ENCODE measurements at regions not wholly inside any gene's neighbourhood (a gene's known extent, or its start where the extent isn't known, plus 50 kb on each side); places are given as distances from the start of the nearest gene placed in this dataset.

DNA sequence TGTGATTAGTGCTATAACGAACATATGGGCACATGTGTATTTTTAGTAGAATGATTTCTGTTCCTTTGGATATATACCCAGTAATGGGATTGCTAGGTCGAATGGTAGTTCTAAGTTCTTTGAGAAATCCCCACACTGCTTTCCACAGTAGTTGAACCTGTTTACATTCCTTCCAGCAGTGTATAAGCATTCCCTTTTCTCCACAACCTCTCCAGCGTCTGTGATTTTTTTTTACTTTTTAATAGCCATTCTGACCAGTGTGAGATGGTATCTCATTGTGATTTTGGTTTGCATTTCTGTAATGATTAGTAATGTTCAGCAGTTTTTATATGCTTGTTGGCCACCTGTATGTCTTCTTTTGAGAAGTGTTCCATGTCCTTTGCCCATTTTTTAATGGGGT lies 81.8 kb upstream of the SLC44A3 start:
- TF ChIP-seq, protein P1, sequence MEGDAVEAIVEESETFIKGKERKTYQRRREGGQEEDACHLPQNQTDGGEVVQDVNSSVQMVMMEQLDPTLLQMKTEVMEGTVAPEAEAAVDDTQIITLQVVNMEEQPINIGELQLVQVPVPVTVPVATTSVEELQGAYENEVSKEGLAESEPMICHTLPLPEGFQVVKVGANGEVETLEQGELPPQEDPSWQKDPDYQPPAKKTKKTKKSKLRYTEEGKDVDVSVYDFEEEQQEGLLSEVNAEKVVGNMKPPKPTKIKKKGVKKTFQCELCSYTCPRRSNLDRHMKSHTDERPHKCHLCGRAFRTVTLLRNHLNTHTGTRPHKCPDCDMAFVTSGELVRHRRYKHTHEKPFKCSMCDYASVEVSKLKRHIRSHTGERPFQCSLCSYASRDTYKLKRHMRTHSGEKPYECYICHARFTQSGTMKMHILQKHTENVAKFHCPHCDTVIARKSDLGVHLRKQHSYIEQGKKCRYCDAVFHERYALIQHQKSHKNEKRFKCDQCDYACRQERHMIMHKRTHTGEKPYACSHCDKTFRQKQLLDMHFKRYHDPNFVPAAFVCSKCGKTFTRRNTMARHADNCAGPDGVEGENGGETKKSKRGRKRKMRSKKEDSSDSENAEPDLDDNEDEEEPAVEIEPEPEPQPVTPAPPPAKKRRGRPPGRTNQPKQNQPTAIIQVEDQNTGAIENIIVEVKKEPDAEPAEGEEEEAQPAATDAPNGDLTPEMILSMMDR (IDR thresholded peaks at IDR 0.05 in 8 of 11, conservative IDR thresholded peaks at IDR 0.05 in 3 of 11), result no peak
- TF ChIP-seq POLR2A (IDR thresholded peaks at IDR 0.05), result no peak

Data from spleen (tissue), 7 donors.